GM21737 (cell line): ENCODE measurements at regions not wholly inside any gene's neighbourhood (a gene's known extent, or its start where the extent isn't known, plus 50 kb on each side); places are given as distances from the start of the nearest gene placed in this dataset.

ENCODE experiments used
- ATAC-seq: cut with Tn5 transposase; IDR thresholded peaks from one replicate; pipeline ENCODE4 v1.9.1; 2021; ENCODE audit warnings: mild to moderate bottlenecking, moderate library complexity; ENCODE audit not compliant: unreplicated experiment

- no peak for ATAC-seq
Observed at GRCh38 chr16:17691106-17691898, 220.5 kb upstream of the XYLT1 start.

DNA sequence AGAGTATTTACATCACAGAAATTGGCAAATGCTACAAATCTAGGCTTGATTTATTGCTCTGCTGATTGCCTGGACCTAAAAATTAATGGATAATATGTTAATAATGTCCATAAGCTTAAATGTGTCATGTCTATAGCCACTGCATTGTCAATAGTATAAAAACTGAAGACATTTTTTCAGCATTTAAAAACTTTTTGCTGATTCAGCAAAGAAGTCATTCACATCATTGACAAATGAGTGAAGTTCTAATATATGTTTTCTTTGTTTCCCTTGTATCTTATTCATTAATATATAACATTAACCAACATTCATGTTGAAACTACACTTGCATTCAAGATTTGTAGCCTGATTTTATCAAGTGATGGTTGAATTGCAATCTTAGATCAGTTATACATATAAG, 214.7 kb upstream of the XYLT1 start:
- no peak for ATAC-seq

- no peak for ATAC-seq
Observed at GRCh38 chr16:17683281-17683680, 212.5 kb upstream of the XYLT1 start.

DNA sequence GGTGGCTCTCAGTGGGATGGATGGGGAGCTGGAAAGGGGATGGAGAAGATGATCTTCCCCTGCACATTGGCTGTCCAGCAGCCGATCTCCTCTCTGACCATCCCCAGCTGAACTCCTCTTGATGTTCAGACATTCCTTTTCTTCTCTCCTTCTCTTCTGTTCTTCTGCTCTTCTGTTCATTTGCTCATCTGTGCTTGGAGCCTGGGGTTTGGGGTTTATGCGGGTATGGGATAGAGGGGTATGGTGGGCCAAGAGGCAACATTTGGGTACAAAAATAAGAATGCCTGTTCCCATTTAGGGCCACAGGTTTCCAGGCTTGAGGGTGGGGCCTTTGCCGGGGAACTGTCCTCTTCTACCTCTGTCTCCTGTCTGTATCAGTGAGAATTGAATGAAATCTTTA, 205.4 kb upstream of the XYLT1 start:
- ATAC-seq = no peak

DNA sequence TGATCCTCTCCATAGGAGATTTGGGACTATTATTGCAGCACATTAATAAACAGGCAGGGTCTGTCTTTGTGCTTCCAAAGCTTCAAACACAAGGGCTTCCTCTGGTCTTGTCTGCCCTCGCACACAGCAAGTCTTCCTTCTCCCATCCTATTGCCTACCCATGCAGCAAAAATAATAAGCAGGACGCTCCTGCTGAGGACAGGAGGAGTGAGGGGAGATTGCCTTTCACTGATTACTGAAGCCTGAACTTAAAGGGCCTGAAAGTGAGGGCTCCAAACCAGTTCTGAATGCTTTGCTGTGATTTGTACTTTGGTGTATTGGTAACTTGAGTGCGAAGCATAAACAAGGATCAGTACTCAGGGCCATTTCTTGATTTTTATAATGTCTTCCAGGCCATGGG, 197.6 kb upstream of the XYLT1 start:
- ATAC-seq = no peak

GRCh38 chr16:17666293-17666692, 195.5 kb upstream of the XYLT1 start:
- ATAC-seq = no peak

DNA sequence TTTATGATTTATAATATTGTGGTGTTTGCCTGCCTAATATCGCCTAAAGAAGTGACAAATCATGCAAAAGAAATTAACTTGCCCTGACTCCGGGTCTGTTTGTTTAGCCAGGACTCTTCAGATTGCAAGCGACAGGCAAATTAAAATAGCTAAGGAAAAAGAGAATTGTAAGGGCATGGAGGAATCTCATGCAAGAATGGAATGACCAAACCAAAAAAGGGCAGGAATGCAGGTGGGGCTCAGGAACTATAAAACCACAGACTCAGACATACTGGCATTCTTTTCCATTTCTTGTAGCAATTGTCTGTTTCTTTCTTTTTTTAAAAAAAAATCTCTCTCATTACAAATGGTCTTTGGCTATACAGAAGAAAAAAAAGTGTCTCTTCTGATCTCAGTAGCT, 188.1 kb upstream of the XYLT1 start:
- ATAC-seq = no peak

DNA sequence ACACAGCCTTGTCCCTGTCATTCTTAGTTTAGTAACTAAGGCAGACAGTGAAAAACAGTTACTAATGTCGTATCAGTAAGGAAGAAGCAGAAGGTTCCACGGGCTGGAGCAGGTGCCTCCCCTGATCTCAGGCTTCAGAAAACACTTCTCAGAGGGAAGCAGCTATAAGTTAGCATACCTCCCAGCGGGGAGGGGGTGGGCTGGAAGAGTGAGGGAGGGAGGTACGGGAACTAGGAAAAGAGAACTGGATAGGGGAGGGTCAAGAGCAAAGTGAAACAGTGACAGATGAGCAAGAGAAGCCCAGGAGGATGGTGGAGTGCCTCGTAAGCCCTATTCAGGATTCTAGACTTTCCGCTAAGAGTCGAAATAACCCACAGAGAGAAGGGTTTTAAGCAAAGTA, 186.3 kb upstream of the XYLT1 start:
- no peak for ATAC-seq

DNA sequence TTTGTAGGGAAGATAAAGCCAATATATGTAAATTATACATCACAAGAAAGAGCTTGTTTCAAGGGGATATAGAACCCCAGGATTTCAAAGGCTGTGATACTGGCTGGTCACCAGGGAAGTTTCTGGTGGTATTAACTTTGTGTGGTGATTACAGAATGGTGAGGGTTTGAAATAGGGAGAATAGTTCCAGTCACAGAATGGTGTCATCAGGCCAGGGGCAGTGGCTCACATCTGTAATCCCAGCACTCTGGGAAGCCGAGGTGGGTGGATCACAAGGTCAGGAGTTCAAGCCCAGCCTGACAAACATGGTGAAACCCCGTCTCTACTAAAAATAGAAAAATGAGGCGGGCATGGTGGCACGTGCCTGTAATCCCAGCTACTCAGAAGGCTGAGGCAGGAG, 183.8 kb upstream of the XYLT1 start:
- no peak for ATAC-seq

DNA sequence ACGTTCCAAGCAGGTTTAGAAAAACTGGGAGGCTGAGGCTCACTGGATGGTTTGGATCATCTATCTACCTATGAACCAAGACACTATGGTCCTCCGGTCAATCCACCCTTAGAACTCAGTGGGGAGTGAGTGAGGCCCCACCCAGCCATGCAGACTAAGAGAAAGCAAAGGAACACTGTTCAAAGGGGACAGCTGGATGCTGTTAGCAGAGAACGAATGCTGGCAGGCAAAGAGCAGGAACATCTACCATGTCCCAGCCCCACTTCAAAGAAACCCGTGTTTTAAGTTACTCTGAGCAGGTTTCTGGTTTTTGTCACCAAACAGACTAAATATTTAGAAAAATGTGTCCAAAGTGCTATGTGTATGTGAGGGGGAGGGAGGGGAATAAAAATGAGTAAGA, 183.4 kb upstream of the XYLT1 start:
- ATAC-seq = no peak

DNA sequence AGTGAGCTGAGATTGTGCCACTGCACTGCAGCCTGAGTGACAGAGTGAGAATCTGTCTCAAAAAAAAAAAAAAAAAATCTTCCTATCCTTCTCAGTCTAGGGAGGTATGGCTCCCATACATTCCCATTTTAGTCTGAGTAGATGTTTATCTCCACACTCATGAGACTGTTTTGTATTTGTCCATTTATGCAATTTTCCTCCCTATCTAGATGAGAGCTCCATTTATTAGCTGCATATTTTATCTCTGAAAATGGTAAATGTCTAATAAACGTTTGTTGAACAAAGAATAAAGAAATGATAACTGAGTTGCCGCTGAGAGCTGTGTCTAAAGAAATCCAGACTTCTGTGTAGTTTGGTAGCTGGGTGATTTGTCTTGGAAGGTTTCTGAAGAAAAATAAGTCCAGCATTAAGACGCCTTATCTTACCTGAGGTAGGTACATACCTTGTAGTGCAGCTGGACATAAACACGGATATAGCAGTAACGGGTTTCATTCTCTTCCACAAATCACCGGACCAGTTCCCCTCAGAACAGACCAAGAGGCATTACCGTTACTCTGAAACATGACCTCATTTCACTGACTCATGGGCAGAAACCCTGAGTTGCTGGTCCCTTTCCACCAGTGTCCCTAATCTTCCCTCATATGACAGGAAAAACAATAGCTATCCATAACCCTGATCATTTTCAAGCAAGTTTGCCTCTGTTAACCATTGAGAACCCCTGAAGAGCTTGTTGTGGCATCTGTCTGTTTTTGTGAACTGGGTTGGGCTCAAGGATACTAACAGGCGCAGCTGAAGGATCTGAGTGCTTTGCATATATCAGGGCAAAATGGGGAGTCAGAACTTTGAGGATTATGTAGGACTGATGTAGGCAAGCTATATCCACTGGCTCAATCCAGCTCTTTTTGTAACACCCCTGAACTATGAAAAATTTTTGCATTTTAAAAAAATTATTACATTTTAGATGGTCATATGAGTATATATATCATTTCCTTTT, 177.4 kb upstream of the XYLT1 start:
- ATAC-seq = no peak

DNA sequence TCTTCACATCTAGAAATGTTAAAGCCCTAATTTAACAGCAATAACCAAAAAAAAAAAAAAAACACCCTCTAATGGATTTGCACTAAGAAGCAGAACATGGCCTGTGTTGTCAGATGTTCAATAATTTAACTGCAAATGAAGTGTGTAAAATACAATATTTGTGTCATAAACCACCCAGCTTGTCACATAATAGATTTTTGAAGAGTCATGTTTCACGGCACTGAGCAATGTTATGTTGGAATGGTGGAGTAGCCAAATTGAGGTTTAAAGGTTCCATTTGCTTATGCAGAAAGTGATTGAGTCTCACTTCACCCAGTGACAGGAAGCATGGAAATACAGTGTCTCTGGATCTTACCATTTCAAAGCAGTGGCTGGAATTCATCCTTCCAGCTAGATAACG, 173.2 kb upstream of the XYLT1 start:
- ATAC-seq = no peak

- ATAC-seq = no peak
Observed at GRCh38 chr16:17641990-17642389, 171.2 kb upstream of the XYLT1 start.

GRCh38 chr16:17638134-17638533, 167.4 kb upstream of the XYLT1 start:
- no peak for ATAC-seq

- ATAC-seq = no peak
Observed at GRCh38 chr16:17635183-17635582, 164.4 kb upstream of the XYLT1 start.

- no peak for ATAC-seq
Observed at GRCh38 chr16:17633181-17633951, 162.6 kb upstream of the XYLT1 start.

DNA sequence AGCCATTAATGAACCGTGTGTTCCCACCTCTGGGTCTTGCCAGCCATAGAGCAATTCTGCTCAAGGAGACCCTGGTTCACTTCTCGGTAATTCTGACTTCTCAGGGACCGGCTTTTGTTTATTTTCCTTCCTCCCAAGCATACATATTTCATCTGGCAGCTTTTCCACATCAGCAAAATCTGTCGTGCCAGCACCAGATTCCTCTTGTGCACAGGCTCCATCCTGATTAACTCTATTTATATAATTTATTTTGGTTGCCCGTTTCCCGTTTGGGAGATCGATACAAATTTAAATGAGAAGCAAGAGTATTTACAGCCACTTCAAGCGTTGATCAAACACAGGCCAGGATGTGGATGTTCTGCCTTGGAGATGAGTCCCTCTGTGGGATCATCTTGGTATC, 161.9 kb upstream of the XYLT1 start:
- no peak for ATAC-seq

DNA sequence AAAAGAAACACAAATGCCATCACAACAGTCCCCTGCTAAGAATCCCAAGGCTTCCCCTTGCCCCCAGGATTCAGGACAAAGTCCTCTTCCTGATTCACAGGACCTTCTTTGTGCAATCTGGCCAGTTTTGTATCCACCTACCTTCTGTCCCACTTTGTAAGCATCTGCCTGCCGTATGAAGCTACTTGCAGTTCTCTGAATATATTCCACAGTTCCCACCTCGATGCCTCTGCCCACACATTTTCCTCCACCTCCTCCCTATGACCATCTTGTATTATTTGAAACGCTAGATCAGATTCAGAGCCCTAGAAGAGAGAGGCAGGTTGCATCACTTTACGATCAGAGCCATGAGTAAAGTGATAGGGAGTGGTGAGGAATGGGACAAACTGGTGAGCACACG, 159.2 kb upstream of the XYLT1 start:
- no peak for ATAC-seq

DNA sequence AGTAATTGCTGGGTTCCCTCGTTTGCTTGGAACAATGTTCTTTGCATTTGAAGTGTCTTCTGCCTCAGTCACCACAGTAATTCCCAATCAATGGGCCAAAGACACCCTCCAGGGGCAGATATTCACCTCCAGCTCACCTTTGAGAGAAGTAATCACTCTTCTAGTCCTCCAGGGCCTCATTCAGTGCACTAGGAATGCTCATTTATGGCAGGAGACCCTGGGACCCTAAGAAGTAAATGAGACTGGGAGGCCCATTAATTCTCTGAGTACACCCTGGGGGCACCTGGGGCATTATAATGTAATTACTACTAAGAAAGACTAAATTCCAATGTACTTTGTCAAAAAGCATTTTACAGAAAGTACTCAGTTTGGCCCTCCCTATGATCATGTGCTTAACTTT, 158.2 kb upstream of the XYLT1 start:
- no peak for ATAC-seq

DNA sequence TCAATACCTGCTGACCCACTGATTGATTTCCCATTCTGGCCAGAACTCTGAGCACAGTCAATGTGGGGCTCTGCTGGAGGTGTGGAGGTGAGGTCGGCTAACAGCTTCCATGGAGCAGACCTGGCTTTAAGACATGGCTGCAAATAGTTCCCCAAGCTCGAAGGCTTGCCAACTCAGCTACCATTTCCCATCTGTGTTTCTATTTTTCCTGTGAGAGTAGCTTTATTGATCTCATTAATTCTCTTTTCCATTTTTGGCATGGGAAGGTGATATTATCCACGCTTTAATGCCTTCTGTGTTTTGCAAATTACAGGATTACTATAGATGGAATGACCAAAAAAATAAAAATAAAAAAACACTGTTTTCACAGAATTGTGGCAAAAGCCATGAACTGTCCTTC, 151.6 kb upstream of the XYLT1 start:
- no peak for ATAC-seq

GRCh38 chr16:17619261-17619660, 148.5 kb upstream of the XYLT1 start:
- ATAC-seq = no peak
